ENCODE measurements at regions not wholly inside any gene's neighbourhood (a gene's known extent, or its start where the extent isn't known, plus 50 kb on each side); places are given as distances from the start of the nearest gene placed in this dataset.

DNA sequence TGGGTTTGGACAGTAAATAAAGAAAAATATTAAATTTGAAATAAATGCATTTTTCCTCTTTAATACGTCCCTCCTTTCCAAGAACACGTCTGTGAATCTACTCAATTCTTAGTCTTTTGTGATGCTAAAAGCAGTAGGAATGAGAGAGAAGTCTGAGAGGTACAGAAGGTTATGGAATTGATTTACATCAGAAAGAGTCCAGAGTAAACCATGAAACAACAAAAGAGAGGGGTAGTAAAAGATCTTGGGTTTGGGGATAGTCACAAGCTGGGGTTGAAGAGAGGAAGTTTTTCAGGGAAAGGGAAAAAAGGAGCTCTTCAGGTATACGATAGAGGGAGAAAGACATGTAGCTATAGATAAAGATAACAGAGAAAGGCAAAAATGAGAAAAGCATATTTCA lies 215.4 kb downstream of the RAB28 start:
- TF ChIP-seq, protein P1, sequence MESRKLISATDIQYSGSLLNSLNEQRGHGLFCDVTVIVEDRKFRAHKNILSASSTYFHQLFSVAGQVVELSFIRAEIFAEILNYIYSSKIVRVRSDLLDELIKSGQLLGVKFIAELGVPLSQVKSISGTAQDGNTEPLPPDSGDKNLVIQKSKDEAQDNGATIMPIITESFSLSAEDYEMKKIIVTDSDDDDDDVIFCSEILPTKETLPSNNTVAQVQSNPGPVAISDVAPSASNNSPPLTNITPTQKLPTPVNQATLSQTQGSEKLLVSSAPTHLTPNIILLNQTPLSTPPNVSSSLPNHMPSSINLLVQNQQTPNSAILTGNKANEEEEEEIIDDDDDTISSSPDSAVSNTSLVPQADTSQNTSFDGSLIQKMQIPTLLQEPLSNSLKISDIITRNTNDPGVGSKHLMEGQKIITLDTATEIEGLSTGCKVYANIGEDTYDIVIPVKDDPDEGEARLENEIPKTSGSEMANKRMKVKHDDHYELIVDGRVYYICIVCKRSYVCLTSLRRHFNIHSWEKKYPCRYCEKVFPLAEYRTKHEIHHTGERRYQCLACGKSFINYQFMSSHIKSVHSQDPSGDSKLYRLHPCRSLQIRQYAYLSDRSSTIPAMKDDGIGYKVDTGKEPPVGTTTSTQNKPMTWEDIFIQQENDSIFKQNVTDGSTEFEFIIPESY (IDR thresholded peaks at IDR 0.05; ENCODE audit: borderline replicate concordance, low read depth) = no peak
- no peak for TF ChIP-seq EP300 (IDR thresholded peaks at IDR 0.05; ENCODE audit: borderline replicate concordance in 1 of 2, low read depth in 1 of 2, low read length in 1 of 2)
- no peak for TF ChIP-seq RAD21 (IDR thresholded peaks at IDR 0.05; ENCODE audit: low read length)
- no peak for TF ChIP-seq TAF1 (IDR thresholded peaks at IDR 0.05; ENCODE audit: borderline replicate concordance, low read depth, low read length)
- TF ChIP-seq, protein P2, sequence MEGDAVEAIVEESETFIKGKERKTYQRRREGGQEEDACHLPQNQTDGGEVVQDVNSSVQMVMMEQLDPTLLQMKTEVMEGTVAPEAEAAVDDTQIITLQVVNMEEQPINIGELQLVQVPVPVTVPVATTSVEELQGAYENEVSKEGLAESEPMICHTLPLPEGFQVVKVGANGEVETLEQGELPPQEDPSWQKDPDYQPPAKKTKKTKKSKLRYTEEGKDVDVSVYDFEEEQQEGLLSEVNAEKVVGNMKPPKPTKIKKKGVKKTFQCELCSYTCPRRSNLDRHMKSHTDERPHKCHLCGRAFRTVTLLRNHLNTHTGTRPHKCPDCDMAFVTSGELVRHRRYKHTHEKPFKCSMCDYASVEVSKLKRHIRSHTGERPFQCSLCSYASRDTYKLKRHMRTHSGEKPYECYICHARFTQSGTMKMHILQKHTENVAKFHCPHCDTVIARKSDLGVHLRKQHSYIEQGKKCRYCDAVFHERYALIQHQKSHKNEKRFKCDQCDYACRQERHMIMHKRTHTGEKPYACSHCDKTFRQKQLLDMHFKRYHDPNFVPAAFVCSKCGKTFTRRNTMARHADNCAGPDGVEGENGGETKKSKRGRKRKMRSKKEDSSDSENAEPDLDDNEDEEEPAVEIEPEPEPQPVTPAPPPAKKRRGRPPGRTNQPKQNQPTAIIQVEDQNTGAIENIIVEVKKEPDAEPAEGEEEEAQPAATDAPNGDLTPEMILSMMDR (IDR thresholded peaks at IDR 0.05) = no peak
- TF ChIP-seq RFX5 (IDR thresholded peaks at IDR 0.05; ENCODE audit: low read length) = no peak
- no peak for TF ChIP-seq SIN3A (IDR thresholded peaks at IDR 0.05; ENCODE audit: borderline replicate concordance, low read depth, low read length)
- TF ChIP-seq, protein P3, sequence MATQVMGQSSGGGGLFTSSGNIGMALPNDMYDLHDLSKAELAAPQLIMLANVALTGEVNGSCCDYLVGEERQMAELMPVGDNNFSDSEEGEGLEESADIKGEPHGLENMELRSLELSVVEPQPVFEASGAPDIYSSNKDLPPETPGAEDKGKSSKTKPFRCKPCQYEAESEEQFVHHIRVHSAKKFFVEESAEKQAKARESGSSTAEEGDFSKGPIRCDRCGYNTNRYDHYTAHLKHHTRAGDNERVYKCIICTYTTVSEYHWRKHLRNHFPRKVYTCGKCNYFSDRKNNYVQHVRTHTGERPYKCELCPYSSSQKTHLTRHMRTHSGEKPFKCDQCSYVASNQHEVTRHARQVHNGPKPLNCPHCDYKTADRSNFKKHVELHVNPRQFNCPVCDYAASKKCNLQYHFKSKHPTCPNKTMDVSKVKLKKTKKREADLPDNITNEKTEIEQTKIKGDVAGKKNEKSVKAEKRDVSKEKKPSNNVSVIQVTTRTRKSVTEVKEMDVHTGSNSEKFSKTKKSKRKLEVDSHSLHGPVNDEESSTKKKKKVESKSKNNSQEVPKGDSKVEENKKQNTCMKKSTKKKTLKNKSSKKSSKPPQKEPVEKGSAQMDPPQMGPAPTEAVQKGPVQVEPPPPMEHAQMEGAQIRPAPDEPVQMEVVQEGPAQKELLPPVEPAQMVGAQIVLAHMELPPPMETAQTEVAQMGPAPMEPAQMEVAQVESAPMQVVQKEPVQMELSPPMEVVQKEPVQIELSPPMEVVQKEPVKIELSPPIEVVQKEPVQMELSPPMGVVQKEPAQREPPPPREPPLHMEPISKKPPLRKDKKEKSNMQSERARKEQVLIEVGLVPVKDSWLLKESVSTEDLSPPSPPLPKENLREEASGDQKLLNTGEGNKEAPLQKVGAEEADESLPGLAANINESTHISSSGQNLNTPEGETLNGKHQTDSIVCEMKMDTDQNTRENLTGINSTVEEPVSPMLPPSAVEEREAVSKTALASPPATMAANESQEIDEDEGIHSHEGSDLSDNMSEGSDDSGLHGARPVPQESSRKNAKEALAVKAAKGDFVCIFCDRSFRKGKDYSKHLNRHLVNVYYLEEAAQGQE (IDR thresholded peaks at IDR 0.05; ENCODE audit: low read depth, low read length) = no peak
- TF ChIP-seq, protein P4, sequence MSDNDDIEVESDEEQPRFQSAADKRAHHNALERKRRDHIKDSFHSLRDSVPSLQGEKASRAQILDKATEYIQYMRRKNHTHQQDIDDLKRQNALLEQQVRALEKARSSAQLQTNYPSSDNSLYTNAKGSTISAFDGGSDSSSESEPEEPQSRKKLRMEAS (IDR thresholded peaks at IDR 0.05; ENCODE audit: low read depth) = no peak
- no peak for TF ChIP-seq EZH2phosphoT487 (IDR thresholded peaks at IDR 0.05; ENCODE audit: borderline replicate concordance, low read depth)
- no peak for TF ChIP-seq CHD2 (IDR thresholded peaks at IDR 0.05; ENCODE audit: low read length, partially characterized antibody)
